Hematopoietic multipotent progenitor cell treated with erythropoietin and hydrocortisone succinate and interleukin-3 and kit ligand, for 17 days (in vitro differentiated cells): ENCODE measurements at regions not wholly inside any gene's neighbourhood (a gene's known extent, or its start where the extent isn't known, plus 50 kb on each side); places are given as distances from the start of the nearest gene placed in this dataset.
A peak's percentile ranks its signal among the peaks of the same experiment; 100 is the strongest.

Experiments used
- DNase-seq: peaks from one replicate; pipeline ENCODE4 v3.0.0-alpha.2; 2015; ENCODE audit warnings: low spot score

DNA sequence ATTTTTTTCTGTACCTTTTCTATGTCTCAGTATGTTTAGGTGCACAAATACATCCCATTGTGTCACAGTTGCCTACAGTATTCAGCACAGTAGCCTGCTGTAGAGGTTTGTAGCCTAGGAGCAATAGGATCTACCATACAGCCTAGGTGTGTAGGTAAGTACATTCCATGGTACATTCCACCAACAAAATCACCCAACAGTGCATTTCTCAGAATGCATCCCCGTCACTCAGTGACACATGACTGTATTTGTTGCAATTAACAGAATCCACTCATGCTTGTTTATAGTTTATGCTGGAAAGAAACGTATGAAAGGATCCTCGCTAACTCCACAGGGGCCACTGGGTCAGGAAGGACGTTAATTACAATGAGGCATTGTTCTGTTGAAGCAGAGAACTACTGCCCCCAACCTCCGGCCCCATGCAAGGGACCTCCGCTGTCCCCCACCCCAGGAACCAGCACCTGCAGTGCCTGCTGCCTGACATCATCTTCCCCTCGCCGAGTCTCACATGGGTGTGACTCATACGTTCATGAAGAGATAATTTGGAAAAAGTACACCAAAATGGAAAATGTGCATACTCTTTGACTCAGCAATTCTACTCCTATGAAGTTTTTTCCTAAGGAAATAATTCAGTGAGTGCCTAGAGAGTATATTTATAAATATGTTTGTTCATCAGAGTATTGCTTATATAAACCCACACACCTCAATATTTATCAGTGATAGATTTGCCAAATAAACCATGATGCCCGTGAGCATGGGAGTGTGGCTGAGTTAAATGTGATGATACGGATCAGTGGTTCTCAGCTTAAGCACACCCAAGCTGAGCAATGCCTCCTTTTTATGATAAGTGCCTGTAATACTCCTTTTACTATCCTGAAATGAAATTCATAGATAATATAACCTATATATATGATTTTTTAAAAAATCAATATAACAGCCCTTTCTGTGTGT lies 156.4 kb upstream of the ECI2 start:
- no peak for DNase-seq

DNA sequence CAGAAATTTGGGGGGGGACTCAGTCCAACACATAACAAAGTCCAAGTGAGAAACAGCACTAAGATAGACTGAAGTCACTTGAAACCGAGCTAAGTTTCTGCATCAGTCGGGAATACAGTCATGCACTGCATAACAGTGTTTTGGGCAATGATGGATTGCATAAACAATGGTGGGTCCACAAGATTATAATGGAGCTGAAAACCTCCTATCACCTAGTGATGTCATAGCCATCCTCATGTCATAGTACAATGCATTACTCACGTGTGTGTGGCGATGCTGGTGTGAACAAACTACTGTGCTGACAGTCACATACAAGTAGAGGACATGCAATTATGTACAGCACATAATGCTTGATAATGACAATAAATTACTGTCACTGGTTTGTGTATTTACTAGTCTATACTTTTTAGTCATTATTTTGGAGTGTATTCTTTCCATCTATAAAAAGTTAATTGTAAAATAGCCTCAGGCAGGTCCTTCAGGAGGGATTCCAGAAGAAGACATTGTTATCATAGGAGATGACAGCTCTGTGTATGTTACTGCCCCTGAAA lies 154.5 kb upstream of the ECI2 start:
- no peak for DNase-seq

- DNase-seq: no peak
These were observed 152.5 kb upstream of the ECI2 start for GRCh38 chr6:4287811-4288244.

DNA sequence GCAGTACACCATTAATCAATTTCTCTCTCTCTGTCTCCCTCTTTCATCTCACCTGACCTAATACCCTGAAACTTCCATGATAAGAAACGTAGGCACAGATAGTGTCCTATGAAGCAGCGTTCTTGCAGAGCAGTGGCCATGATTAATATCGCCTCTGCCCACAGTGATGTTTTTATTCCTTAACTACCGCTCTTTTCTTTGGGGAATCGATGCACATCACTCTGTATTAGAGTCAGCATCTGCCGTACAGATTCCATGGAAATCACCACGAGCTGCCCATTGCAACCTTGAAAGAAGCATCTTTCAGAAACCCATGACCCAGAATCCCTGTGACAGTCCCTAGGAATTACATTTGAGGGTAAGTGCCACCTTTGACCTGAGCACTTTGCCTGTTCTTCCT lies 152.0 kb upstream of the ECI2 start:
- DNase-seq: no peak

DNA sequence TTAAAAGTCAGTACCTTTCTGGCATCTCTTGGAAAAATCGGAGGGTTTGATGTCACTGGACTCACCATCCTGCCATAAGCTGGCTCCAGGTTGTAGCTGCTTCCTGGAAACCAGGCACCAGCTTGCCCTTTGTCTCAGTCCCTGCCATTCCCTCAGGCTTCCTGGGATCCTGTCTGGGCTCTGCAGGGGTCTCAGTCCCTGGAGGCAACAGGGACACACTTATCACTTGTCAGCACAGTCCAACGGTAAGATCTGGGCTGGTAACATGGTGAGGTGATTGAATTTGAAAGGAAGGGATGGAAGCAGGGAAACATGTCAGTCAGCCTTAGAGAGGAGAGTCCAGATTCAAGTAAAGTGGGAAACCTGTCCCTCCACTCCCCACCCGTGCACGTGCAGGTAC lies 147.6 kb upstream of the ECI2 start:
- DNase-seq: no peak

- no peak for DNase-seq
These were observed 146.2 kb upstream of the ECI2 start for GRCh38 chr6:4281341-4282293.

GRCh38 chr6:4280707-4281106 lies 145.3 kb upstream of the ECI2 start:
- DNase-seq: no peak

GRCh38 chr6:4280031-4280430 lies 144.7 kb upstream of the ECI2 start:
- no peak for DNase-seq

DNA sequence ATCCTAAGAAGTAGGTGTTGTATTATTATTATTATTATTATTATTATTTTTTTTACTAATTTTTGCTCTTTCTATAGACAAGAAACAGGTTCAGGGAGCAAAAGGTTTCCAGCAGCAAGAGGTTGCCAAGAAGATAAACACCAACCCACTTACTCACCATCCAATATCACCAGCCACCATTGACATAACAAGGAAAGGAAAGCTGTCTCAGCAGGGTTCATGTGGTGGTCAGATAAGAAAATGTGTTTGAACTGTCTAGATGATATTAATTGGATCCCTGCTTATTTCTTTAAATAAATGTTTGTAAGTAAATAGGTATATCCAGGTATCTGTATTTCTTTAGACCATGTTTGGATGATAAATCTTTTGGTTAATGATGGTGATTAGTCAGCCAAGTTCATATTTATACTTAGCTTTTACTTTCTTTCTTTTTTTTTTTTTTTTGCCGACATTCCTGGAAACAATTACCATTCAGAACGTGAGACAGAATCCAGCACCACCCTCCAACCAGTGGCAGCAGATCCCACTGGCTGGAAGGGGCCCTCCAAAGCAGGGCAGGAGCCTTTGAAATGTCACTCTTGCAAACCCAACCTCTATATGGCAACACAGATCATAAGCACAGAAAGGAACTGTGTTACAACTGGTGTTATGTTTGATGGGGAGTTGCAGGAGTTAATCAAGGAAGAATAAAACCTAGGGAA lies 139.2 kb upstream of the ECI2 start:
- peak; percentile 48 for DNase-seq

GRCh38 chr6:4272996-4273395 lies 137.6 kb upstream of the ECI2 start:
- no peak for DNase-seq

- DNase-seq: no peak
These were observed 136.5 kb upstream of the ECI2 start for GRCh38 chr6:4271761-4272470.

- DNase-seq: no peak
These were observed 135.4 kb upstream of the ECI2 start for GRCh38 chr6:4270776-4271175.

GRCh38 chr6:4270001-4270400 lies 134.6 kb upstream of the ECI2 start:
- no peak for DNase-seq

- no peak for DNase-seq
These were observed 132.8 kb upstream of the ECI2 start for GRCh38 chr6:4268171-4268570.

DNA sequence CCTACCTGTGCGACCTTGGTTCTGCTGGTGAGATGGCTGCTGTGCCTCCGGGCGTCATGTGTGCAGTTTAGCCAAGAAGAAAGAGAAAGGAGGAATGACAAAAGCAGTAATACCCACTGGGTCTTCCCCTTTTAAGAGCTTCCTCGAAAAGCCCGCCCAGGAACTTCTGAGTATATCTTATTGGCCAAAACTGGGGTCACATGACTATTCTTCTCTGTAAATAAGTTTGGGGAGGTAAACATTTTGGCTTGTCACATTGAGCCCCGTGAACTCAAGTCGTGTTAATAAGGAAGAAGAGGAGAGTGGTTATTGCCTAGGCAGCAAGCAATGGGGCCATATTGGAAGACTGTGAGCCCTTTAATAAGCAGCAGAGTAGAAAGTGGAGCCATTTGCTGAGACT lies 130.4 kb upstream of the ECI2 start:
- DNase-seq: no peak

- no peak for DNase-seq
These were observed 129.2 kb upstream of the ECI2 start for GRCh38 chr6:4264601-4265000.

- no peak for DNase-seq
These were observed 128.7 kb upstream of the ECI2 start for GRCh38 chr6:4264081-4264480.

DNA sequence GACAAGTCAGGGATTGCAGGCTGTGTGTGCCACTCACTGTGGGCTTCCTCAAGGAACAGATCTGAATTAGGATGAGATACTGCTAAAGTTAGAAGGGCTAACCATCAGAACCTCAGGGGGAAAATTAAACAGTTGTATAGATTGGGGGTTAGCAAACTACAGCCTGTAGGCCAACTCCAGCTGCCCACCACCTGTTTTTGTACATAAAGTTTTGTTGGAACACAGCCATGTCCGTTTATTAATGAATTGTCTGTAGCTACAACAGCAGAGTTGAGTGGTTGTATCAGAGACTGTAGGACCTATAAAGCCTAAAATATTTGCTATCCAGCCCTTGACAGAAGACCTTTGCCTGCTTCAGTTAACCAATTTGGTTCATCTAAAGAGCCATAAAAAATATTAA lies 127.2 kb upstream of the ECI2 start:
- DNase-seq: no peak

- DNase-seq: no peak
These were observed 124.0 kb upstream of the ECI2 start for GRCh38 chr6:4259391-4259790.

- DNase-seq: no peak
These were observed 123.4 kb upstream of the ECI2 start for GRCh38 chr6:4258733-4259132.

- no peak for DNase-seq
These were observed 121.6 kb upstream of the ECI2 start for GRCh38 chr6:4256969-4257368.
